Chondrocyte (in vitro differentiated cells): ENCODE measurements at regions not wholly inside any gene's neighbourhood (a gene's known extent, or its start where the extent isn't known, plus 50 kb on each side); places are given as distances from the start of the nearest gene placed in this dataset.

Experiments
- DNase-seq: peaks from one replicate; pipeline ENCODE4 v3.0.0; 2021; ENCODE audit warnings: mixed read lengths, low spot score
- H3K27ac Mint-ChIP-seq: one replicate; pipeline ENCODE4 v1.8.0; 2021; ENCODE audit warnings: mild to moderate bottlenecking, moderate library complexity, mixed read lengths; ENCODE audit not compliant: unreplicated experiment
- H3K27me3 Mint-ChIP-seq: 2 replicates; pipeline ENCODE4 v1.8.0; 2021; ENCODE audit warnings: low read depth, mixed read lengths
- H3K36me3 Mint-ChIP-seq: 2 replicates; pipeline ENCODE4 v1.8.0; 2021; ENCODE audit warnings: low read depth, mixed read lengths
- H3K4me1 Mint-ChIP-seq: 2 replicates; pipeline ENCODE4 v1.8.0; 2021; ENCODE audit warnings: low read depth, mild to moderate bottlenecking, mixed read lengths
- H3K4me3 Mint-ChIP-seq: one replicate; pipeline ENCODE4 v1.8.0; 2021; ENCODE audit warnings: mild to moderate bottlenecking, moderate library complexity, mixed read lengths; ENCODE audit not compliant: unreplicated experiment
- H3K9me3 Mint-ChIP-seq: 2 replicates; pipeline ENCODE4 v1.8.0; 2021; ENCODE audit warnings: low read depth, mixed read lengths
- TF ChIP-seq, protein P1 (sequence below): fragments of 200-600 bp; sonication (generic); IDR thresholded peaks from 2 replicates; pipeline ENCODE4 v1.5.0; 2021; ENCODE audit warnings: antibody characterized with exemption, mild to moderate bottlenecking, moderate library complexity

DNA sequence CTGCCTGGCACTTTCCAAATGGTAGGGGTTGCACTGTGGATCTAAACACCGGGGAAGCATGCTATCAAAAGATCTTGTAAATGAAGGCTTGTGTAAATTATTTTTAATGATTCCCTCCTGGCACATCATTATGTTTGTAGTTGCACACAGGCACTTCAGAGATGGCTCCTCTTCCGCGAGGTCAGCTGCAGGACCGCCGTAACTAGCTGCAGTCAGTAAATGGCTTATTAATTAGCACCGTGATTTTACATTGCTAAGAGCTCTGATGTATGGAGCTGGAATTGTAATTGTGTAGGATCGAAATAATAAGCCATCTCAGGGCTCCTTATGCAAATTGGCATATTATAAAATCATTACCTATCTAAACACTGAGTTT is 397.6 kb upstream of the IRX1 start:
- no peaks in the 10 kb centered on the region for H3K36me3 Mint-ChIP-seq
- no peak for DNase-seq
- no peak overlapping the region for H3K27ac Mint-ChIP-seq
- H3K27me3 Mint-ChIP-seq, result peaks cover 43% of the 10 kb centered on the region
- H3K4me1 Mint-ChIP-seq, result peaks cover 5% of the 10 kb centered on the region
- H3K9me3 Mint-ChIP-seq, result peaks cover 3% of the 10 kb centered on the region
- TF ChIP-seq, protein P1, sequence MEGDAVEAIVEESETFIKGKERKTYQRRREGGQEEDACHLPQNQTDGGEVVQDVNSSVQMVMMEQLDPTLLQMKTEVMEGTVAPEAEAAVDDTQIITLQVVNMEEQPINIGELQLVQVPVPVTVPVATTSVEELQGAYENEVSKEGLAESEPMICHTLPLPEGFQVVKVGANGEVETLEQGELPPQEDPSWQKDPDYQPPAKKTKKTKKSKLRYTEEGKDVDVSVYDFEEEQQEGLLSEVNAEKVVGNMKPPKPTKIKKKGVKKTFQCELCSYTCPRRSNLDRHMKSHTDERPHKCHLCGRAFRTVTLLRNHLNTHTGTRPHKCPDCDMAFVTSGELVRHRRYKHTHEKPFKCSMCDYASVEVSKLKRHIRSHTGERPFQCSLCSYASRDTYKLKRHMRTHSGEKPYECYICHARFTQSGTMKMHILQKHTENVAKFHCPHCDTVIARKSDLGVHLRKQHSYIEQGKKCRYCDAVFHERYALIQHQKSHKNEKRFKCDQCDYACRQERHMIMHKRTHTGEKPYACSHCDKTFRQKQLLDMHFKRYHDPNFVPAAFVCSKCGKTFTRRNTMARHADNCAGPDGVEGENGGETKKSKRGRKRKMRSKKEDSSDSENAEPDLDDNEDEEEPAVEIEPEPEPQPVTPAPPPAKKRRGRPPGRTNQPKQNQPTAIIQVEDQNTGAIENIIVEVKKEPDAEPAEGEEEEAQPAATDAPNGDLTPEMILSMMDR, result no peak
- peak overlapping the region; percentile 58 for H3K4me3 Mint-ChIP-seq

DNA sequence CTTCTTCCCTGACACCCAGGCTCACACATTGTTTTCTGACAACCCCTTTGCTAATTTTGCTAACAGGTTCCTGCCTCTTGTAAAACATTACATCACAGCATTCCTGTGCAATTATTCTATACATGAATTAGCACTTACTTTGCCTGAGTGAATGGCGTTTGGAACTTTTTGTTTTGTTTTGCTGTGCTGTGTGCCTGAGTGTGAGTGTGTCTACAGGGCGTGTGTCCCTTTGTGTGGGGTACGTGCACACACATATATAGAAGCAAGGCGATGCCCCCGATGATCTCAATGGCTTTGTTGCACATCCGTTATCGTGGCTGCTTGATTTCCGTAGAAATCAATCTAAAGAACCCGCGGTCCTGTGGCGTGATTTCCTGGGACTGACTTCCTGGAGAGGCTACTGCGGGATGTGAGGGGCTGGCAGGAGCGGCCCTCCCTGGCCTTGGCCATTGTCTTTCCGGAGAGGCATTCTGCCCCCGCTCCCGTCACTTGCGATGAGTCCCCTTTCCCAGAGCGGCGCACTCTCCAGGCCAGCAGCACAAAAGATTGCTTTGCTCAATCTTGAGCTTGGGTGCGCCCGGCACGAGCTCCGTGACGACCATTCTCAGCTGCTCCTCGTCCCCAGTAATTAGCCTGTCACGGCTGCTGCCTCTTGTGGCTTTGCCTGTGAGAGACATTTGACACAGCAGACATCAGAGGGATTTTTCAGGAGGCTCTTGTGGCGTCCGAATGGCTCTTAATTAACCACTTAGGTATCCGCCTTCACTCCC is 398.1 kb upstream of the IRX1 start:
- H3K4me1 Mint-ChIP-seq, result peaks cover 5% of the 10 kb centered on the region
- TF ChIP-seq, protein P1, result no peak
- H3K27me3 Mint-ChIP-seq, result peaks cover 43% of the 10 kb centered on the region
- H3K4me3 Mint-ChIP-seq, result peak overlapping the region; percentile 58
- no peaks in the 10 kb centered on the region for H3K9me3 Mint-ChIP-seq
- DNase-seq, result peak; percentile 76
- H3K36me3 Mint-ChIP-seq, result no peaks in the 10 kb centered on the region
- no peak overlapping the region for H3K27ac Mint-ChIP-seq

DNA sequence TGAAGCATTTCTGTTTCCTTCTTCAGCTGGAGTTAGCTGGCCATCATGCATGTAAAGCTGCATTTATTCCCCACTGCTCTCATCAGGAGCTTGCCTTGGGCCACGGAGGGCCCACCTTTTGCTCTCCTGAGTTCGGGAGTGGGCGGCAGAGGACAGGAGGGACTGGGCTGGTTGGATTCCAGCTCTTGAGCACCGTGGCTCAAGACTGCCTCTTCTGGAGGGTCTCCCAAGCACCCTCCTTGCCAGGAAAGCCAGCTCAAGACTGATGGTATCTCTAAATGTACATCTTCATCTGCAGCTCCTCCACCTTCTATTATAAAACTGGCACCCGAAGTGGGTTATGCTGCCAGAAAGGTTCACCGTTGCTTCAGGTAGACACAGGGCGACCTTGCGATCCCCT is 399.6 kb upstream of the IRX1 start:
- Mint-ChIP-seq H3K36me3 (no peaks in the 10 kb centered on the region), H3K27me3 (peaks cover 43% of the 10 kb centered on the region), H3K4me1 (peaks cover 5% of the 10 kb centered on the region), H3K9me3 (no peaks in the 10 kb centered on the region), H3K4me3 (no peak overlapping the region), H3K27ac (no peak overlapping the region)
- DNase-seq, result peak; percentile 59
- TF ChIP-seq, protein P1, result no peak

DNA sequence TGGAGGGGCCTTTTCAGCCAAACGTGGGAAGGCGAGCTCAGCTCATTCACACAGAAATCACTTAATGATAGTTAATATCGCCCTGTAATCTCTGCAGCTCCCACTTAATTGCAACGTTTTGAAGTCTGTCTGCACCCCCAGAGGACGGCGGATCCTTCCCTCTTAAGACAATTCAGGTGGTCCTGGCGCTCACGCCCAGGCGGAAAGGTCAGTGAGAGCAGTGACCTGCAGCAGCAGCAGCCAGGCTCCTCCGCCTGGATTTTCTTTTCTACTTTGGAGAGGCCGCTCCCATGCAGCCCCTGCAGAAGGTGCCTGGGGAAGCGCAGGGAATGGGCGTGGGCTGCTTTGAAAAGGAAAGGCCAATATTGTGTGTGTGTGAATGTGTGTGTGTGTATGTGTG is 400.9 kb upstream of the IRX1 start:
- no peaks in the 10 kb centered on the region for H3K36me3 Mint-ChIP-seq
- peaks cover 5% of the 10 kb centered on the region for H3K4me1 Mint-ChIP-seq

DNA sequence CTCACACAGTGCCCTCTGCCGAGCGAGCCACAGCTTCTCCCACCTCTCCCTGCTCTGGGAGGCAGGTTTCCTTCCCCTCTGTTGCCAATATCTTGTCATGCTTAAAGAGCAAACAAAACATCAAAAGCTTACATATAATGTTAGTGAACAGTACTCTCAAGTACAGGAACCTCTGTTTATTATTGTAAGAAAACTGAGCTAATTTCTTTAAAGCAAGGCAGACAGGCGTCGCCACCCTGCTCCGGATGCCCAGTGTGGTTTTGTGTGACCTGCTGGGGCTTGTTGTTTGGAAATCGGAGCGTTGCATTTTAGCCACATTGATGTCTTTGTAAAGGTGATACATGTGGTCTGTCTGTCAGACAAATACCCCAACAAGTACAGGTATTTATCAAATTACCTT is 401.4 kb upstream of the IRX1 start:
- peaks cover 37% of the 10 kb centered on the region for H3K27me3 Mint-ChIP-seq
- H3K4me3 Mint-ChIP-seq, result no peak overlapping the region
- no peaks in the 10 kb centered on the region for H3K36me3 Mint-ChIP-seq
- TF ChIP-seq, protein P1, result no peak
- H3K27ac Mint-ChIP-seq, result no peak overlapping the region
- no peaks in the 10 kb centered on the region for H3K9me3 Mint-ChIP-seq
- H3K4me1 Mint-ChIP-seq, result peaks cover 5% of the 10 kb centered on the region
- DNase-seq, result no peak

More for the DNA sequence above, 400.9 kb upstream of the IRX1 start:
- Mint-ChIP-seq H3K9me3 (no peaks in the 10 kb centered on the region), H3K27ac (no peak overlapping the region), H3K27me3 (peaks cover 38% of the 10 kb centered on the region), H3K4me3 (no peak overlapping the region)
- TF ChIP-seq, protein P1, result no peak
- DNase-seq, result peak; percentile 59
